Loucy (cell line): ENCODE measurements at regions not wholly inside any gene's neighbourhood (a gene's known extent, or its start where the extent isn't known, plus 50 kb on each side); places are given as distances from the start of the nearest gene placed in this dataset.

Experiments used
- H2AFZ ChIP-seq: fragments of 200-600 bp; sonication (generic); 2 replicates; pipeline ENCODE4 v1.6.0; 2016; ENCODE audit warnings: antibody characterized with exemption, mild to moderate bottlenecking, low read length, moderate library complexity
- H3F3A ChIP-seq: fragments of 200-600 bp; 2 replicates; pipeline ENCODE4 v1.6.0; 2016; ENCODE audit warnings: antibody characterized with exemption, low read depth, mild to moderate bottlenecking
- H3K27me3 ChIP-seq: fragments of 200-600 bp; sonication (generic); 2 replicates; pipeline ENCODE4 v1.6.1; 2014; ENCODE audit warnings: low read length, mild to moderate bottlenecking; ENCODE audit not compliant: insufficient read depth, poor library complexity, severe bottlenecking
- H3K36me3 ChIP-seq: fragments of 200-600 bp; sonication (generic); 2 replicates; pipeline ENCODE4 v1.6.1; 2016; ENCODE audit warnings: low read length; ENCODE audit not compliant: insufficient read depth
- H3K4me1 ChIP-seq: fragments of 200-600 bp; sonication (generic); 2 replicates; pipeline ENCODE4 v1.5.1; 2014; ENCODE audit warnings: low read length, mild to moderate bottlenecking; ENCODE audit not compliant: insufficient read depth, poor library complexity, severe bottlenecking
- H3K4me2 ChIP-seq: fragments of 200-600 bp; sonication (generic); 2 replicates; pipeline ENCODE4 v1.6.0; 2014; ENCODE audit warnings: antibody characterized with exemption, low read length, low read depth, mild to moderate bottlenecking; ENCODE audit not compliant: poor library complexity, severe bottlenecking
- H3K4me3 ChIP-seq: fragments of 200-600 bp; sonication (generic); 2 replicates; pipeline ENCODE4 v1.5.1; 2014; ENCODE audit warnings: low read length, mild to moderate bottlenecking, mixed read lengths; ENCODE audit not compliant: poor library complexity, severe bottlenecking
- H3K79me2 ChIP-seq: fragments of 200-600 bp; sonication (generic); 2 replicates; pipeline ENCODE4 v1.6.1; 2014; ENCODE audit warnings: low read length; ENCODE audit not compliant: insufficient read depth
- H3K9ac ChIP-seq: fragments of 200-600 bp; sonication (generic); 2 replicates; pipeline ENCODE4 v1.6.0; 2014; ENCODE audit warnings: mild to moderate bottlenecking, low read depth, low read length, moderate library complexity; ENCODE audit not compliant: poor library complexity, severe bottlenecking
- H3K9me2 ChIP-seq: fragments of 200-600 bp; sonication (generic); replicated peaks from 2 replicates; pipeline ENCODE4 v1.6.1; 2016; ENCODE audit warnings: low read depth, low read length, mixed read lengths
- H3K9me3 ChIP-seq: fragments of 200-600 bp; sonication (generic); 2 replicates; pipeline ENCODE4 v1.6.1; 2014; ENCODE audit warnings: mild to moderate bottlenecking, antibody characterized with exemption, low read length, low read depth; ENCODE audit not compliant: insufficient read depth
- H4K20me1 ChIP-seq: fragments of 200-600 bp; sonication (generic); 2 replicates; pipeline ENCODE4 v1.6.0; 2014; ENCODE audit warnings: antibody characterized with exemption, low read length, mild to moderate bottlenecking; ENCODE audit not compliant: insufficient read depth, poor library complexity, severe bottlenecking
- EZH2phosphoT487 ChIP-seq: fragments of 200-600 bp; IDR thresholded peaks from 2 replicates; pipeline ENCODE4 v1.6.1; 2018; ENCODE audit warnings: antibody characterized with exemption, mild to moderate bottlenecking, moderate library complexity, borderline replicate concordance
- TF ChIP-seq, protein P1 (sequence below): fragments of 200-600 bp; sonication (generic); conservative IDR thresholded peaks from 2 replicates; pipeline ENCODE4 v1.5.1; 2014; ENCODE audit warnings: mild to moderate bottlenecking, antibody characterized with exemption, low read length

DNA sequence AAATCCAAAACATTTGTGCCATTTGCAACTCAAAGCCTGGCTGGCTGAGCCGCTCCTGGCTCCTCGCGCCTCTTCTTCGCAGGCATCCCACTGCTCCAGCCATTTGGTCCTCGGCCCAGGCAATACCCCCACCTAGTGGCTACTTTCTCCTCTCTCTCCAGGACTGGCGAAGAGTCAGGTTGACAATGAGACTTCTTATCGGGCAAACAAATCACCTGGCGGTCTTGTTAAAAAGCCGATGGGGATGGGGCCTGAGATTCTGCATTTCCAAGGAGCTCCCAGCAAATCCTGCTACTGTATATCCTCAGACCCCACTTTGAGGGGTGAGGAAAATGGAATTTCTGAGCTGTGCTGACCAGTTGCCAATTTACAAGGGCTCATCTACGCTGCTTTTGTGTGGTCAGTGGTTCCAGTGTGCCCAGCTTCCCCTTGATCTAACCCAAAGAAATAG lies 89.0 kb downstream of the ISX start:
- H3K4me1 ChIP-seq = no peaks in the 10 kb centered on the region
- no peaks in the 10 kb centered on the region for H3K79me2 ChIP-seq
- no peak overlapping the region for H3K4me2 ChIP-seq
- H4K20me1 ChIP-seq = no peaks in the 10 kb centered on the region
- H3K36me3 ChIP-seq = no peaks in the 10 kb centered on the region
- no peak overlapping the region for H3K4me3 ChIP-seq
- no peaks in the 10 kb centered on the region for H3F3A ChIP-seq
- no peaks in the 10 kb centered on the region for H3K27me3 ChIP-seq
- no peak overlapping the region for H3K9ac ChIP-seq
- H3K9me3 ChIP-seq = no peaks in the 10 kb centered on the region
- no peak overlapping the region for H2AFZ ChIP-seq
- no peak for TF ChIP-seq EZH2phosphoT487
- TF ChIP-seq, protein P1, sequence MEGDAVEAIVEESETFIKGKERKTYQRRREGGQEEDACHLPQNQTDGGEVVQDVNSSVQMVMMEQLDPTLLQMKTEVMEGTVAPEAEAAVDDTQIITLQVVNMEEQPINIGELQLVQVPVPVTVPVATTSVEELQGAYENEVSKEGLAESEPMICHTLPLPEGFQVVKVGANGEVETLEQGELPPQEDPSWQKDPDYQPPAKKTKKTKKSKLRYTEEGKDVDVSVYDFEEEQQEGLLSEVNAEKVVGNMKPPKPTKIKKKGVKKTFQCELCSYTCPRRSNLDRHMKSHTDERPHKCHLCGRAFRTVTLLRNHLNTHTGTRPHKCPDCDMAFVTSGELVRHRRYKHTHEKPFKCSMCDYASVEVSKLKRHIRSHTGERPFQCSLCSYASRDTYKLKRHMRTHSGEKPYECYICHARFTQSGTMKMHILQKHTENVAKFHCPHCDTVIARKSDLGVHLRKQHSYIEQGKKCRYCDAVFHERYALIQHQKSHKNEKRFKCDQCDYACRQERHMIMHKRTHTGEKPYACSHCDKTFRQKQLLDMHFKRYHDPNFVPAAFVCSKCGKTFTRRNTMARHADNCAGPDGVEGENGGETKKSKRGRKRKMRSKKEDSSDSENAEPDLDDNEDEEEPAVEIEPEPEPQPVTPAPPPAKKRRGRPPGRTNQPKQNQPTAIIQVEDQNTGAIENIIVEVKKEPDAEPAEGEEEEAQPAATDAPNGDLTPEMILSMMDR = peak; percentile 60
- no peaks in the 10 kb centered on the region for H3K9me2 ChIP-seq

DNA sequence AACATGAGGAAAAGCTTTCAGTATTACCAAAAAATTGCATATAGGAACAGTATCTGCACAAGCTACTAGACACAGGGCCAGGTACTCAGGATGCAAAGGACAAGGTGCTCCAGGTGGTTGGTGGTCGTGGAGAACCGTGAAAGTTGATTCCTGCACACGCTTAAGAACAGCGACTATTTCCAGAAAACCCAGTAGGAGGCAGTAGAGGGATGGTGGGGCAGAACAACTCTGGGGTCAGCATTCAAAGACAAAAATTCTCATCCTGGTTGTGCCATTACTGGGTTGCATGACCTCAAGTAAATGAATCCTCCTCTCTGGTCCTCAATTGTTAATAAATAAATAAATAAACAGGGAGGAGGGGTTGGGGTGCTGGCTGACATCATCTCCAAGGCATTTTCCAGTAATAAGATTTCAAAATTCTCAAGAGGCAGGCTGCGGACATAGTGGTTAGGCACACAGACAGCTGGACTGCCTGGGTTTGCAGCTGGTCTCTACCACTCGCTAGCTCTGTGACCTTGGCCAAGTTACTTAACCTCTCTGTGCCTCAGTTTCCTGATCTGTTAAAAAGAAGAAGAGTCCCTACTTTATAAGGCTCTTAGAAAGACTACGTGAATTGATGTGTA lies 89.6 kb downstream of the ISX start:
- Histone ChIP-seq H3K9me2 (no peaks in the 10 kb centered on the region), H3F3A (no peaks in the 10 kb centered on the region), H3K36me3 (no peaks in the 10 kb centered on the region), H3K79me2 (no peaks in the 10 kb centered on the region), H3K9ac (no peak overlapping the region), H4K20me1 (no peaks in the 10 kb centered on the region), H3K27me3 (no peaks in the 10 kb centered on the region), H3K4me1 (no peaks in the 10 kb centered on the region), H2AFZ (no peak overlapping the region), H3K9me3 (no peaks in the 10 kb centered on the region), H3K4me3 (no peak overlapping the region), H3K4me2 (no peak overlapping the region)
- TF ChIP-seq, protein P1 = peak; percentile 2; the same call in 1 of the 2 replicates
- no peak for TF ChIP-seq EZH2phosphoT487

DNA sequence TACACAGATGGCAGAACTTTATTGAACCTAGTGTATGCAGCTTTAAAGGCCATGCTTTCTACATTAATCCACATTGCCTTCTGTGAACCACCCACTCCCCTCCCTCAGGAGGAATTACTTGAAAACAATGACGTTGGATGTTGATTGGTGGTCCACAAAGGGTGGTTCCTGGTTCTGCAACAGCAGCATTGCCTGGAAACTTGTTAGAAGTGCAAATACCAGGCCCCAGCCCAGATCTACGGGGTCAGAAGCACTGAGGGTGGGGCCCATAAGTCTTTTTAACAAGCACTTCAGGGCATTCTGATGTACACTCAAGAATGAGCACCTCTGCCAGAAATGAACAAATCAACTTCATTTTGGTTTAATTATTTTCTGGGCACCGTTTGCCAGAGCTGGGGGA lies 91.0 kb downstream of the ISX start:
- H3K9me3 ChIP-seq = no peaks in the 10 kb centered on the region
- H3K36me3 ChIP-seq = no peaks in the 10 kb centered on the region
- no peaks in the 10 kb centered on the region for H3K4me1 ChIP-seq
- no peaks in the 10 kb centered on the region for H3K79me2 ChIP-seq
- H3K9me2 ChIP-seq = no peaks in the 10 kb centered on the region
- H3K27me3 ChIP-seq = no peaks in the 10 kb centered on the region
- H3K9ac ChIP-seq = no peak overlapping the region
- H3F3A ChIP-seq = no peaks in the 10 kb centered on the region
- no peak overlapping the region for H3K4me2 ChIP-seq
- H2AFZ ChIP-seq = no peak overlapping the region
- H3K4me3 ChIP-seq = no peak overlapping the region
- H4K20me1 ChIP-seq = no peaks in the 10 kb centered on the region
- TF ChIP-seq, protein P1 = no peak
- no peak for TF ChIP-seq EZH2phosphoT487
